ENCODE measurements at regions not wholly inside any gene's neighbourhood (a gene's known extent, or its start where the extent isn't known, plus 50 kb on each side); places are given as distances from the start of the nearest gene placed in this dataset.

DNA sequence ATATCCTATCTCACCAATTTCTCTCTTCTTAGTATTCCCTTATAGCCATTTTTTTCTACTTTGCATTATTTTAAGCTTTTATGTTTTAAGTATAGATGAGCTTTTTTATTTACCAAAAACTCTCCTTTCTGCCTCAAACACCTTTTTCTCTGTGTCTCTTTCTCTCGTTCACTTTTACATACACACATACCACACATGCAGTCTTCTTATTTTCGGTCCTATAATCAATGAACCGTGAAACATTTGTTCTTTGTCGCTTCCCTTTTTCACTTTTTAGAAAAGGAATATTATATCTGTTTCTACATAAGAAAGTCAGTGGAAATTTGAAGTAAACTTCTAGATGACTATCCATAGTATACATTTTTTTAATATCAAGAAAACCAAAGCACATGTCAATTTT is 183.2 kb downstream of the MRPL39 start:
- Histone ChIP-seq H3K36me3 (ENCODE audit: insufficient read depth, low read length) (no peaks in the 10 kb centered on the region), H3K4me3 (ENCODE audit: insufficient read depth, low read length) (no peak overlapping the region), H3K27me3 (ENCODE audit: insufficient read depth, low read length) (peaks cover 13% of the 10 kb centered on the region), H3K79me2 (ENCODE audit: insufficient read depth, low read length) (no peaks in the 10 kb centered on the region), H2AFZ (ENCODE audit: low read length) (no peak overlapping the region), H4K20me1 (ENCODE audit: insufficient read depth, low read length) (no peaks in the 10 kb centered on the region), H3K9me3 (ENCODE audit: low read depth, low read length) (no peaks in the 10 kb centered on the region), H3K27ac (ENCODE audit: low read depth, low read length) (no peak overlapping the region), H3K4me2 (ENCODE audit: insufficient read depth, low read length) (no peak overlapping the region), H3K4me1 (ENCODE audit: insufficient read depth, low read length) (no peaks in the 10 kb centered on the region)
- TF ChIP-seq CTCF (IDR thresholded peaks at IDR 0.05; ENCODE audit: extremely low read depth, low read depth, low read length), result no peak
- DNase-seq (ENCODE audit: insufficient read length, low spot score, missing footprints), result no peak

DNA sequence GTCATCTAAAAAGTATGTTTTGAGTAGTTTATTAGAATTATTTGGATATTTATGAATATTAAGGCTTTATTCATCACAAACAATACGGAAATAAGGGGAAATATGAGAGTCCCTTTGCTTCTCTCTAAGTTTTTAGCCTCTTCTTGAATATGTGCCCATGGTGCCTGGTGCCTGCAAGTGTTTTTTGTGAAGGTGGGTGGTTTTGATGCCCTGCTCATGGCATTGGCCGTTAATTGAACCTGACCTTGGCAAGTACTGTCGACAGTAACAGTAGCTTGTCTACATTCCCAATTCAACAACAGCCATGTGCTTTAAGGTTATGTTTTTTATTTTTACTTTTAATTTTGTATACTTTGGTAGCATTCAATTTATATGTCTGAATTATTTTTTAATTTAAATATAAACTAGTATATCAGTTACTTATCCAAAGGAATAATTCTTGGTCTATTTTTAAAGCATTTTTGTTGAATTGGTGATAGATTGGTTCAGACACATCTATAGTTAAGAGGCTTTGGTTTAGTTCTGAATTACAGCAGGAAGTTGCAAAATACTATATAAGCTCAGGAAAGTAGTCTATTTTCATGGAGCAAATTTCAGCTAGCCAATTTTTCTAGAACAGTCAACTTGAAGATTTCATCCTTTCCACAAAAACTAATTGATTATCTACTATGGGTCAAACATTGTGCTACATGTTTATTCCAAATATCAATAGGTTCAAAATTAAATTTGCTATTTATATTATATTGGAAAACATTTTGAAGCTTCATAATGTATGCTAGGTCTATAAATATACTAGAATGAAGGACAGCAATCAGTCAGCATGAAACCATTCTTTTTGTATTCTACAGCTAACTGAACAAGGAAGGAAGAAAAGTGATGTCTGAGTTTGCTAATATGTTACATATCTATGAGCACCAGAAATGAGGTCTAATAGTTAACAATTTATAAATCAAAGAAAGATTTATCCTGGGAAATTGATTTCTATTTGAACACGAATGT is 184.4 kb downstream of the MRPL39 start:
- TF ChIP-seq CTCF (IDR thresholded peaks at IDR 0.05; ENCODE audit: extremely low read depth, low read depth, low read length), result no peak
- H3K79me2 ChIP-seq (ENCODE audit: insufficient read depth, low read length), result no peaks in the 10 kb centered on the region

DNA sequence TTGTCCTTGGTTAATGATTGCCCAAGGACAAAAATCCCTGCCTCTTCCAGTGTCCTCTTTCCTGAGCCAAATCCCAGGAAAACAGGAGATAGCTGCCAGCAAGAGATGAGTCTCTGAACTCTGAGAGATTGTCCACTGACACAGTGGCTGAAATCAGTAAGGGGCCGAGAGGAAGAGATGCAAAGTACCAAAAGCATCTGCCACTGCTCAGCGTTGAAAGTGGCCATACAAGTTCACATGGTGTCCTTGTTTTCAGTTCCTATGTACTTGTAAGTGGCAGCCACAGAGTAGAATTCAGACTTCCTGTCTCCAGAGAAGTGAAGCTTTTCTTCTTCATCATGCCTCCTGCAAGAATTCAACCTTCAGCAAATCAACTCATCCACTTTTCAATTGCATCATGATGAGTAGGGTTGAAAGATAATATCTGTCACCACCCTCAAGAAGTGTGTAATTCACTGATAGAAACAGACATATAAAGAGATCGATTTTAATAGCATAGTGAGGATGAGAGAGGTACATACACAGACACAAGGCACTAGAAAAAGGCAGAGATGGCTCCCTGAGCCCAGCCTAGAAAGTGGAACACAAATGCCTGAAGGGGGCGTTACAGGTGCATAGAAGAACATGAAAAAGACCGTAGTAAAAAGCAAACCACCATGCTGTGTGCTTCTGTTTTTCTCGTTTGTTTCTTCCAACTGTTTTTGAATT is 185.8 kb downstream of the MRPL39 start:
- no peak overlapping the region for H3K4me2 ChIP-seq (ENCODE audit: insufficient read depth, low read length)
- H3K4me3 ChIP-seq (ENCODE audit: insufficient read depth, low read length), result no peak overlapping the region
- no peak overlapping the region for H3K27ac ChIP-seq (ENCODE audit: low read depth, low read length)
- no peak for DNase-seq (ENCODE audit: insufficient read length, low spot score, missing footprints)
- H3K27me3 ChIP-seq (ENCODE audit: insufficient read depth, low read length), result peaks cover 13% of the 10 kb centered on the region
- no peaks in the 10 kb centered on the region for H3K4me1 ChIP-seq (ENCODE audit: insufficient read depth, low read length)
- no peaks in the 10 kb centered on the region for H3K9me3 ChIP-seq (ENCODE audit: low read depth, low read length)
- TF ChIP-seq CTCF (IDR thresholded peaks at IDR 0.05; ENCODE audit: extremely low read depth, low read depth, low read length), result peak; percentile 59
- no peak overlapping the region for H2AFZ ChIP-seq (ENCODE audit: low read length)
- H4K20me1 ChIP-seq (ENCODE audit: insufficient read depth, low read length), result no peaks in the 10 kb centered on the region
- H3K36me3 ChIP-seq (ENCODE audit: insufficient read depth, low read length), result no peaks in the 10 kb centered on the region
- H3K79me2 ChIP-seq (ENCODE audit: insufficient read depth, low read length), result no peaks in the 10 kb centered on the region

More for the DNA sequence above, 184.4 kb downstream of the MRPL39 start:
- Histone ChIP-seq H3K9me3 (ENCODE audit: low read depth, low read length) (no peaks in the 10 kb centered on the region), H3K36me3 (ENCODE audit: insufficient read depth, low read length) (no peaks in the 10 kb centered on the region), H2AFZ (ENCODE audit: low read length) (no peak overlapping the region), H3K27ac (ENCODE audit: low read depth, low read length) (no peak overlapping the region), H4K20me1 (ENCODE audit: insufficient read depth, low read length) (no peaks in the 10 kb centered on the region), H3K4me2 (ENCODE audit: insufficient read depth, low read length) (no peak overlapping the region), H3K27me3 (ENCODE audit: insufficient read depth, low read length) (peaks cover 13% of the 10 kb centered on the region), H3K4me3 (ENCODE audit: insufficient read depth, low read length) (no peak overlapping the region), H3K4me1 (ENCODE audit: insufficient read depth, low read length) (no peaks in the 10 kb centered on the region)
- no peak for DNase-seq (ENCODE audit: insufficient read length, low spot score, missing footprints)

GRCh38 chr21:25420831-25421230 is 186.4 kb downstream of the MRPL39 start:
- H3K4me3 ChIP-seq (ENCODE audit: insufficient read depth, low read length), result no peak overlapping the region
- no peak for TF ChIP-seq CTCF (IDR thresholded peaks at IDR 0.05; ENCODE audit: extremely low read depth, low read depth, low read length)
- no peaks in the 10 kb centered on the region for H3K36me3 ChIP-seq (ENCODE audit: insufficient read depth, low read length)
- H3K79me2 ChIP-seq (ENCODE audit: insufficient read depth, low read length), result no peaks in the 10 kb centered on the region
- no peak for DNase-seq (ENCODE audit: insufficient read length, low spot score, missing footprints)
- H3K27ac ChIP-seq (ENCODE audit: low read depth, low read length), result no peak overlapping the region
- no peaks in the 10 kb centered on the region for H4K20me1 ChIP-seq (ENCODE audit: insufficient read depth, low read length)
- no peaks in the 10 kb centered on the region for H3K4me1 ChIP-seq (ENCODE audit: insufficient read depth, low read length)
- H3K9me3 ChIP-seq (ENCODE audit: low read depth, low read length), result no peaks in the 10 kb centered on the region
- no peak overlapping the region for H2AFZ ChIP-seq (ENCODE audit: low read length)
- peaks cover 15% of the 10 kb centered on the region for H3K27me3 ChIP-seq (ENCODE audit: insufficient read depth, low read length)
- no peak overlapping the region for H3K4me2 ChIP-seq (ENCODE audit: insufficient read depth, low read length)
